Stimulated activated CD8-positive, alpha-beta memory T cell treated with anti-CD3 and anti-CD28 coated beads, Interleukin-4, amount 100 ng/mL, for 1 hour (primary cell): ENCODE measurements at regions not wholly inside any gene's neighbourhood (a gene's known extent, or its start where the extent isn't known, plus 50 kb on each side); places are given as distances from the start of the nearest gene placed in this dataset.

Experiments
- DNase-seq, 2 donors: peaks; one replicate each; pipeline ENCODE4 v3.0.0-alpha.2; 2020; ENCODE audit warnings: low read depth in 2 of 2, low spot score in 1 of 2

GRCh38 chr20:50311308-50312001, 120.8 kb downstream of the CEBPB start:
- DNase-seq: no peak

- DNase-seq: no peak
These were observed 121.5 kb downstream of the CEBPB start for GRCh38 chr20:50312002-50312681.

- DNase-seq: no peak
These were observed 122.3 kb downstream of the CEBPB start for GRCh38 chr20:50312682-50313521.

GRCh38 chr20:50313522-50313820, 122.8 kb downstream of the CEBPB start:
- no peak for DNase-seq

GRCh38 chr20:50313827-50314677, 123.4 kb downstream of the CEBPB start:
- no peak for DNase-seq

GRCh38 chr20:50314678-50315335, 124.2 kb downstream of the CEBPB start:
- no peak for DNase-seq

GRCh38 chr20:50315586-50316551, 125.2 kb downstream of the CEBPB start:
- DNase-seq: no peak

- no peak for DNase-seq
These were observed 126.5 kb downstream of the CEBPB start for GRCh38 chr20:50317116-50317515.

GRCh38 chr20:50317609-50318008, 127.0 kb downstream of the CEBPB start:
- DNase-seq: no peak

GRCh38 chr20:50318710-50319109, 128.1 kb downstream of the CEBPB start:
- DNase-seq: no peak

GRCh38 chr20:50320005-50320900, 129.6 kb downstream of the CEBPB start:
- no peak for DNase-seq

- DNase-seq: no peak
These were observed 130.5 kb downstream of the CEBPB start for GRCh38 chr20:50320901-50321796.

GRCh38 chr20:50321797-50322480, 131.3 kb downstream of the CEBPB start:
- no peak for DNase-seq

GRCh38 chr20:50322703-50323131, 132.1 kb downstream of the CEBPB start:
- no peak for DNase-seq

- no peak for DNase-seq
These were observed 132.6 kb downstream of the CEBPB start for GRCh38 chr20:50323209-50323608.

- DNase-seq: no peak
These were observed 133.4 kb downstream of the CEBPB start for GRCh38 chr20:50323777-50324775.
